ENCODE measurements at regions not wholly inside any gene's neighbourhood (a gene's known extent, or its start where the extent isn't known, plus 50 kb on each side); places are given as distances from the start of the nearest gene placed in this dataset.

- no peak overlapping the region for H3K4me3 ChIP-seq
- no peak for DNase-seq
- H3K4me2 ChIP-seq, result no peak overlapping the region
- no peaks in the 10 kb centered on the region for H3K36me3 ChIP-seq (ENCODE audit: low read depth)
- intact Hi-C loops (cut with micrococcal nuclease; ENCODE audit: unreplicated experiment), result no loop called here
- no TSS peak for BruUV-seq (replicated peaks)
- H4K20me1 ChIP-seq (ENCODE audit: insufficient read depth), result no peaks in the 10 kb centered on the region
- TF ChIP-seq, protein P1, sequence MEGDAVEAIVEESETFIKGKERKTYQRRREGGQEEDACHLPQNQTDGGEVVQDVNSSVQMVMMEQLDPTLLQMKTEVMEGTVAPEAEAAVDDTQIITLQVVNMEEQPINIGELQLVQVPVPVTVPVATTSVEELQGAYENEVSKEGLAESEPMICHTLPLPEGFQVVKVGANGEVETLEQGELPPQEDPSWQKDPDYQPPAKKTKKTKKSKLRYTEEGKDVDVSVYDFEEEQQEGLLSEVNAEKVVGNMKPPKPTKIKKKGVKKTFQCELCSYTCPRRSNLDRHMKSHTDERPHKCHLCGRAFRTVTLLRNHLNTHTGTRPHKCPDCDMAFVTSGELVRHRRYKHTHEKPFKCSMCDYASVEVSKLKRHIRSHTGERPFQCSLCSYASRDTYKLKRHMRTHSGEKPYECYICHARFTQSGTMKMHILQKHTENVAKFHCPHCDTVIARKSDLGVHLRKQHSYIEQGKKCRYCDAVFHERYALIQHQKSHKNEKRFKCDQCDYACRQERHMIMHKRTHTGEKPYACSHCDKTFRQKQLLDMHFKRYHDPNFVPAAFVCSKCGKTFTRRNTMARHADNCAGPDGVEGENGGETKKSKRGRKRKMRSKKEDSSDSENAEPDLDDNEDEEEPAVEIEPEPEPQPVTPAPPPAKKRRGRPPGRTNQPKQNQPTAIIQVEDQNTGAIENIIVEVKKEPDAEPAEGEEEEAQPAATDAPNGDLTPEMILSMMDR (conservative IDR thresholded peaks at IDR 0.05), result no peak
- no peak for TF ChIP-seq EZH2 (IDR thresholded peaks at IDR 0.05; ENCODE audit: low read depth)
- ChIA-PET POLR2A (ENCODE audit: unreplicated experiment) (no interaction called here), CTCF (no interaction called here)
- no peak overlapping the region for H2AFZ ChIP-seq
- no peak overlapping the region for H3K27ac ChIP-seq
- no peaks in the 10 kb centered on the region for H3K9me3 ChIP-seq (ENCODE audit: insufficient read depth, low read depth)
- H3K9me2 ChIP-seq (ENCODE audit: insufficient read depth), result no peaks in the 10 kb centered on the region
- no peaks in the 10 kb centered on the region for H3K4me1 ChIP-seq (replicated peaks; ENCODE audit: insufficient read depth)
- no peaks in the 10 kb centered on the region for H3K79me2 ChIP-seq (ENCODE audit: low read depth)
- no peaks in the 10 kb centered on the region for H3K27me3 ChIP-seq (ENCODE audit: insufficient read depth, low read depth)
- H3F3A ChIP-seq (ENCODE audit: insufficient read depth, low read depth), result no peaks in the 10 kb centered on the region
Observed at GRCh38 chr9:103700195-103700962, 393.7 kb upstream of the SMC2 start.

GRCh38 chr9:103702572-103702971, 391.5 kb upstream of the SMC2 start:
- Histone ChIP-seq H3K9me3 (ENCODE audit: insufficient read depth, low read depth) (no peaks in the 10 kb centered on the region), H2AFZ (no peak overlapping the region), H3K4me3 (no peak overlapping the region), H4K20me1 (ENCODE audit: insufficient read depth) (no peaks in the 10 kb centered on the region), H3K79me2 (ENCODE audit: low read depth) (no peaks in the 10 kb centered on the region), H3K9me2 (ENCODE audit: insufficient read depth) (no peaks in the 10 kb centered on the region), H3K4me2 (no peak overlapping the region), H3K4me1 (replicated peaks; ENCODE audit: insufficient read depth) (no peaks in the 10 kb centered on the region), H3K36me3 (ENCODE audit: low read depth) (no peaks in the 10 kb centered on the region), H3F3A (ENCODE audit: insufficient read depth, low read depth) (no peaks in the 10 kb centered on the region), H3K27ac (no peak overlapping the region), H3K27me3 (ENCODE audit: insufficient read depth, low read depth) (no peaks in the 10 kb centered on the region)
- CTCF ChIA-PET, result no interaction called here
- BruUV-seq (replicated peaks), result no TSS peak
- no peak for DNase-seq
- POLR2A ChIA-PET (ENCODE audit: unreplicated experiment), result no interaction called here
- intact Hi-C loops (cut with micrococcal nuclease; ENCODE audit: unreplicated experiment), result no loop called here
- TF ChIP-seq, protein P1 (conservative IDR thresholded peaks at IDR 0.05), result no peak
- TF ChIP-seq EZH2 (IDR thresholded peaks at IDR 0.05; ENCODE audit: low read depth), result no peak

DNA sequence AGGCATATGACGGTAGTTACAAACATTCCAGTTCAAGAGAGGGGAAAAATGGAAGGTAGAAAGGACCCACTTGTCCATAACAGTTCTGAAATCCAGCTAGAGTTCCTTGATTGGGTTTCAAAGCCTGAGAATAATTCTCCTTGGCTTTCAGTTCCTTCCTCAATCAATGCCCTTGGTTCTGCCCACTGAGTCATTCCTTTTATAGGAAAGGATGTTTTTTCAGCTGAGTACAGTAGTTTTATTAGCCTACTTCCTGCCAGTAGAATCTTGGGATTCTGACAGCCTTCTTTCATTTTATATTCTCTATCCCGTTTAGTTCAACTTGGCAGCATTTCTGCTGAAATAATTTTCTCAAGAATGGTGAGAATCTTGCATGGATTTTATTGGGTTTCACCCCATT, 386.9 kb upstream of the SMC2 start:
- Histone ChIP-seq H3K4me2 (no peak overlapping the region), H3K9me2 (ENCODE audit: insufficient read depth) (no peaks in the 10 kb centered on the region), H3K79me2 (ENCODE audit: low read depth) (no peaks in the 10 kb centered on the region), H3K36me3 (ENCODE audit: low read depth) (no peaks in the 10 kb centered on the region), H3K4me1 (replicated peaks; ENCODE audit: insufficient read depth) (no peaks in the 10 kb centered on the region), H3K27ac (no peak overlapping the region), H3K9me3 (ENCODE audit: insufficient read depth, low read depth) (no peaks in the 10 kb centered on the region), H3K27me3 (ENCODE audit: insufficient read depth, low read depth) (no peaks in the 10 kb centered on the region), H2AFZ (no peak overlapping the region), H3F3A (ENCODE audit: insufficient read depth, low read depth) (no peaks in the 10 kb centered on the region), H3K4me3 (no peak overlapping the region), H4K20me1 (ENCODE audit: insufficient read depth) (no peaks in the 10 kb centered on the region)
- no peak for TF ChIP-seq EZH2 (IDR thresholded peaks at IDR 0.05; ENCODE audit: low read depth)
- TF ChIP-seq, protein P1 (conservative IDR thresholded peaks at IDR 0.05), result no peak
- ChIA-PET POLR2A (ENCODE audit: unreplicated experiment) (no interaction called here), CTCF (no interaction called here)
- DNase-seq, result no peak
- intact Hi-C loops (cut with micrococcal nuclease; ENCODE audit: unreplicated experiment), result no loop called here
- BruUV-seq (replicated peaks), result no TSS peak

Measured in PC-9 (cell line).